GM12872 (cell line): ENCODE measurements at regions not wholly inside any gene's neighbourhood (a gene's known extent, or its start where the extent isn't known, plus 50 kb on each side); places are given as distances from the start of the nearest gene placed in this dataset.

ENCODE experiments used
- CTCF ChIP-seq: IDR thresholded peaks from 3 replicates; pipeline ENCODE4 v1.5.1; 2011; ENCODE audit warnings: low read depth, mild to moderate bottlenecking, low read length, moderate library complexity; ENCODE audit not compliant: insufficient read depth

- TF ChIP-seq CTCF: no peak
Observed at GRCh38 chr22:47933226-47933625, 1170.8 kb downstream of the TBC1D22A start.

GRCh38 chr22:47929646-47930185, 1167.3 kb downstream of the TBC1D22A start:
- no peak for TF ChIP-seq CTCF

- TF ChIP-seq CTCF: no peak
Observed at GRCh38 chr22:47929073-47929472, 1166.6 kb downstream of the TBC1D22A start.

GRCh38 chr22:47928631-47929030, 1166.2 kb downstream of the TBC1D22A start:
- no peak for TF ChIP-seq CTCF

GRCh38 chr22:47927648-47928210, 1165.3 kb downstream of the TBC1D22A start:
- TF ChIP-seq CTCF: no peak

- TF ChIP-seq CTCF: no peak
Observed at GRCh38 chr22:47923011-47923427, 1160.6 kb downstream of the TBC1D22A start.

- no peak for TF ChIP-seq CTCF
Observed at GRCh38 chr22:47921906-47922305, 1159.5 kb downstream of the TBC1D22A start.
